Muscle of leg (tissue), 3 donors: ENCODE measurements at regions not wholly inside any gene's neighbourhood (a gene's known extent, or its start where the extent isn't known, plus 50 kb on each side); places are given as distances from the start of the nearest gene placed in this dataset.
"Not testable (repeated sequence)": the region's sequence is repeated elsewhere in the genome, so short reads cannot be mapped to it uniquely, and the experiment has no call there.

Source experiments
- DNase-seq: peaks from one replicate; pipeline ENCODE4 v3.0.0; 2013
- H3K27ac ChIP-seq: one replicate; pipeline ENCODE4 v1.5.1; 2013; ENCODE audit warnings: mild to moderate bottlenecking, low read length, control low read depth
- H3K27me3 ChIP-seq: one replicate; pipeline ENCODE4 v1.6.1; 2013; ENCODE audit warnings: low read length; ENCODE audit not compliant: control insufficient read depth, insufficient read depth
- H3K36me3 ChIP-seq: one replicate; pipeline ENCODE4 v1.6.1; 2013; ENCODE audit warnings: low read length; ENCODE audit not compliant: control insufficient read depth, insufficient read depth
- H3K4me1 ChIP-seq: one replicate; pipeline ENCODE4 v1.6.1; 2013; ENCODE audit warnings: low read length; ENCODE audit not compliant: control insufficient read depth, insufficient read depth
- H3K4me3 ChIP-seq: one replicate; pipeline ENCODE4 v1.5.1; 2013; ENCODE audit warnings: low read length, control low read depth
- H3K9me3 ChIP-seq: replicated peaks from 2 replicates; pipeline ENCODE4 v1.6.1; 2013; ENCODE audit warnings: low read depth, low read length; ENCODE audit not compliant: control insufficient read depth
- WGBS: methylation state at CpG from one replicate; pipeline ENCODE4 v1.1.5; 2013; ENCODE audit warnings: missing lambda C conversion rate; ENCODE audit not compliant: insufficient coverage; 5-methylcytosine and 5-hydroxymethylcytosine counted together

DNA sequence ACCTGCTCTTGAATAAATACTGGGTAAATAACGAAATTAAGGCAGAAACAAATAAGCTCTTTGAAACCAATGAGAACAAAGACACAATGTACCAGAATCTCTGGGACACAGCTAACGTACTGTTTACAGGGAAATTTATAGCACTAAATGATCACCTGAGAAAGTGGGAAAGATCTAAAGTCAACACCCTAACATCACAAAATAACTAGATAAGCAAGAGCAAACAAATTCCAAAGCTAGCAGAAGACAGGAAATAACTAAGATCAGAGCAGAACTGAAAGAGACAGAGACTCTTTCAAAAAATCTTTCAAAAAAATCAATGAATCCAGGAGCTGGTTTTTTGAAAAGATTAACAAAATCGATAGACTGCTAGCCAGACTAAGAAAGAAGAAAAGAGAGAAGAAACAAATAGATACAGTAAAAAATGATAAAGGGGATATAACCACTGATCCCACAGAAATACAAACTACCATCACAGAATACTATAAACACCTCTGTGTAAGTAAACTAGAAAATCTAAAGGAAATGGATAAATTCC, 487.5 kb downstream of the CHSY3 start:
- not testable (repeated sequence) for H3K36me3 ChIP-seq, H3K4me3 ChIP-seq
- no CpG with 5 or more reads among the region's 3 CpGs for WGBS

DNA sequence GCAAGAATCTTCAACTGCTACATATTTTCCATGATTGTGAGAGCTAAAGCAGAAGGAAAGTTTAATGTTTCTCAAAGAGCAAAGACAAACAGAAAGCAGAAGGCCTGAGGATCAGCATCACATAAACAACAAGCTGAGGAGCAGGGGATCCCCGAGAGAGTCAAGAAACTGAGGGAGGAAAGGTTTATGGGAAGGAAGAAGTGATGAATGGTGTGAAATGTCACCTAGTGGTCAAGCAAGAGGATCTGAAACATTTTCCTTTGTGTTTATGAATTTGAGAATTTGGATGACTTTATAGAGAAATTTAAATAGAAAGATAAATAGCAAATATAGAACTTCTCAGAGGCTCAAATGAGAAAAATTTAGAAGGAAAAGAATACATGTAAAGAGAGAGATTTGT, 481.9 kb downstream of the CHSY3 start:
- no peaks in the 10 kb centered on the region for H3K27me3 ChIP-seq
- H3K4me3 ChIP-seq: no peak overlapping the region
- H3K27ac ChIP-seq: no peak overlapping the region
- no peaks in the 10 kb centered on the region for H3K36me3 ChIP-seq
- no peak for DNase-seq
- 10% methylated on average over 1 of the region's 1 CpG for WGBS
- H3K9me3 ChIP-seq: no peaks in the 10 kb centered on the region
- H3K4me1 ChIP-seq: no peaks in the 10 kb centered on the region

More for the DNA sequence above, 487.5 kb downstream of the CHSY3 start:
- DNase-seq, H3K4me1 ChIP-seq, H3K27ac ChIP-seq, H3K9me3 ChIP-seq, H3K27me3 ChIP-seq: not testable (repeated sequence)

DNA sequence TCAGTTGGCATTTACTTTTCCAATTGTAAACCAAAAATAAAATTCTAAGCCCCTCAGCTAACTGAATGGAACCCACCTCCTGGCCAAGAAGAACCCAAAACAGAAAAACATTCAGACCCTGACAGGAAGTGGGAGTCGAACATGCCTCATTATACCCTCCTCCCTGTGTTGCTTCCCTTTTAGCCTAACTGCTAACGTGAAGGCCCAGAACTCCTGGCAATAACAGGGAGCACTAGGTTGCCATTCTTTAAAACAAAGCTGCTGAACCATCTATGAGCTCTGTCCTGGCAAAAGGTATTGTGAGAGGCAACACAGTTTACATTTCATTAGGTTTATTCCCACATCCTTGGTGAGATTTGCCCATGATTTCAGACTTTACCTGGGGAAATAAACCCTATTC, 481.4 kb downstream of the CHSY3 start:
- H3K4me3 ChIP-seq: no peak overlapping the region
- no peak for DNase-seq
- no peaks in the 10 kb centered on the region for H3K4me1 ChIP-seq
- WGBS: 57% methylated on average over 1 of the region's 2 CpGs
- H3K27ac ChIP-seq: no peak overlapping the region
- H3K36me3 ChIP-seq: no peaks in the 10 kb centered on the region
- H3K9me3 ChIP-seq: no peaks in the 10 kb centered on the region
- H3K27me3 ChIP-seq: no peaks in the 10 kb centered on the region

DNA sequence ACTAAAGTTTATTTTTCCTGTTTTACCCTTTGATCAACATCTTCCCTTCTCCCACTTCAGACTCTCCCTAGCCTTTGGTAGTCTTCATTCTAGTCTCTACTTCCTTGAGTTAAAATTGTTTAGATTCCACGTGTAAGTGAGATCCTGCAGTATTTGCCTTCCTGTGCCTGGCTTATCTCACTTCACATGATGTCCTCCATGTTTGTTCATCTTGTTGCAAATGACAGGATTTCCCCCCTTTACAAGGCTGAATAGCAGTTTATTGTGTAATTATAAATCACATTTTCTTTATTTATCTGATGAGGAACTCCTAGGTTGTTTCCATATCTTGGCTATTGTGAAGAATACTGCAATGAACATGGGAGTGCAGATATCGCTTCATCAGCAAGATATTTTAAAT, 461.7 kb downstream of the CHSY3 start:
- Histone ChIP-seq H3K36me3 (no peaks in the 10 kb centered on the region), H3K27ac (no peak overlapping the region), H3K9me3 (no peaks in the 10 kb centered on the region), H3K4me1 (no peaks in the 10 kb centered on the region), H3K4me3 (no peak overlapping the region), H3K27me3 (no peaks in the 10 kb centered on the region)
- DNase-seq: no peak
- no CpG with 5 or more reads among the region's 2 CpGs for WGBS

DNA sequence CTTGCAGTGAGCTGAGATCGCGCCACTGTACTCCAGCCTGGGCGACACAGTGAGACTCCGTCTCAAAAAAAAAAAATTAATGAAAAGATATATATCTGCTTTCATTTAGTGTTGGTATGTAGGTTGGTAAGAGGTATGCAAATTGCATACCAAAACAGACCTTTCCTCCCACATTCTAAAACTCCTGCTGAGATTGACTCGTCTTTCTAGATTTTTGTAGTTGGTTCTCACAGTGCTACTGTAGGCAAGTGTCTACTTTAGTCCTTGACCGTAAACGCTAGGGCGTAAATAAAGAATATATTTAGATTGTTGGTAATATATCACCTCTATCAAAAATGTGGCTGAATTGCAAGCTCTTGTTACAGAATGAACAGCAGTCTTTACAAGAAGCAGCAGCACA, 445.9 kb downstream of the CHSY3 start:
- no peaks in the 10 kb centered on the region for H3K9me3 ChIP-seq
- WGBS: no CpG with 5 or more reads among the region's 8 CpGs
- no peaks in the 10 kb centered on the region for H3K4me1 ChIP-seq
- no peaks in the 10 kb centered on the region for H3K27me3 ChIP-seq
- DNase-seq: no peak
- no peak overlapping the region for H3K4me3 ChIP-seq
- no peak overlapping the region for H3K27ac ChIP-seq
- no peaks in the 10 kb centered on the region for H3K36me3 ChIP-seq

DNA sequence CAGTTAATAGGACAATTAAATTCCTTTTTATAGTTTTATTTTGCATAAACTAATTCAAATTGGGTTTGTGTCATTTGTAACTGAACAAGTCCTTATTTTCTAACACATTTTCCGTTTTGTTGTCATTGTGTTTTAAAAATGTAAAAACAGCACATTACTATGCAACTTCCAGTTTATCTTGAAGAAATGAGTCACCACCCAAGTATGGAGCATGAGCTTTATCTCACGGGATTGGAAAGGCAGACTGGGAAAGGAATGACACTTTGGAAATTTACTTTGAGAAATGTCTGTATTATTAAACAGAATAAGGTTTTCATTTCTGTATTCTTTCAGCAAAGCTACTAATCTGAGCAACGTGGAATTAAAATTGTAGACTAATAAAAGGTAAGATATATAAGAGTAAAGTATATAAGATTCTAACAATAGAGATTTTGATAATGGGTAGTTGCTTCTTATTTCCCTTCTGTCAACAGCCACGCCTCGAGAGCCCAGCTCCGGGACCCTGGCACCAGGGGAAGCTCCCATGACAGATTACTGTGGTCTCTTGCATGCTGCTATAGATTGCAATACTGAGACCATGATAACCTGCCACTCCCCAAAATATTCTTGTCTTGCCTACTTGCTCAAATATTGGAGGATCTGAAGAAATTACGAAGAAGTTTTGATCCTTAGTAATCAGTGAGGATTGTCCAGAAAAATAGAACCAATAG, 433.1 kb downstream of the CHSY3 start:
- no peaks in the 10 kb centered on the region for H3K27me3 ChIP-seq
- H3K9me3 ChIP-seq: no peaks in the 10 kb centered on the region
- 100% methylated on average over 1 of the region's 7 CpGs for WGBS
- no peak overlapping the region for H3K4me3 ChIP-seq
- H3K36me3 ChIP-seq: no peaks in the 10 kb centered on the region
- H3K27ac ChIP-seq: no peak overlapping the region
- H3K4me1 ChIP-seq: no peaks in the 10 kb centered on the region
- peak; percentile 4 for DNase-seq

DNA sequence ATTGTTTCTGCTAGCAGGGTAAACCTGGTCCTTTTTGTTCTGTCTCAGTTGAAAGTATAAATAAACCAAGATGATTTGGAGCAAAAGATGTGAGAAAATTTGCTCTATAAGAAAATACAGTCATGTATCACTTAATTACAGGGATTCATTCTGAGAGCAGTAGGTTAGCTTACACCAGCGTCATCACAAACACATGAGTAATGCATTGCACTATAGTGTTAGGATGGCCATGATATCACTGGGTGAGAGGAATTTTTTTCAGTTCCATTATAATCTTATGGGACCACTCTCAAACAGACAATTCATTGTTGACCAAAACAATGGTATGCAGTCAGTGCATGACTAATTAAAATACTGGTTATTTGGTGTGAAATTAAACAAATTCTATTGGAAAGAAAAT, 430.9 kb downstream of the CHSY3 start:
- no peaks in the 10 kb centered on the region for H3K36me3 ChIP-seq
- H3K27me3 ChIP-seq: no peaks in the 10 kb centered on the region
- no peaks in the 10 kb centered on the region for H3K4me1 ChIP-seq
- no peak overlapping the region for H3K27ac ChIP-seq
- H3K4me3 ChIP-seq: no peak overlapping the region
- peaks cover 3% of the 10 kb centered on the region for H3K9me3 ChIP-seq
- WGBS: no CpG with 5 or more reads among the region's 1 CpG
- no peak for DNase-seq

DNA sequence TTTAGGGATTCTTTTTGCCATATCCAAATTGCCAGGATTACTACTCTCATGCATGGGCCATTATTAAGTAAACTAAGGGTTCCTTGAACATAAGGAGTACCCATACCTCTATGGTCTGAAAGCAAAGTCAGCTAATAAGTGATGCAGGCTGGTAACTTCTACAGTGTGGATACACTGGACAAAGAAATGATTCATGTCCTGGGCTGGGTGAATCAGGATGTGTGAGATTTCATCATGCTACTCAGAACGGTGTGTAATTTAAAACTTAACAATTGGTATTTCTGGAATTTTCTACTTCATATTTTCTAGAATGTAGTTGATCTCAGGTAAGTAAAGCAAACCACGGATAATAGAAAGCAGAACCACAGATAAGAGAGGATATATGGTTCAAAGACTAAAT, 428.8 kb downstream of the CHSY3 start:
- H3K4me1 ChIP-seq: no peaks in the 10 kb centered on the region
- WGBS: no CpG with 5 or more reads among the region's 2 CpGs
- H3K36me3 ChIP-seq: no peaks in the 10 kb centered on the region
- peaks cover 5% of the 10 kb centered on the region for H3K9me3 ChIP-seq
- H3K27ac ChIP-seq: no peak overlapping the region
- H3K27me3 ChIP-seq: no peaks in the 10 kb centered on the region
- DNase-seq: no peak
- H3K4me3 ChIP-seq: no peak overlapping the region

DNA sequence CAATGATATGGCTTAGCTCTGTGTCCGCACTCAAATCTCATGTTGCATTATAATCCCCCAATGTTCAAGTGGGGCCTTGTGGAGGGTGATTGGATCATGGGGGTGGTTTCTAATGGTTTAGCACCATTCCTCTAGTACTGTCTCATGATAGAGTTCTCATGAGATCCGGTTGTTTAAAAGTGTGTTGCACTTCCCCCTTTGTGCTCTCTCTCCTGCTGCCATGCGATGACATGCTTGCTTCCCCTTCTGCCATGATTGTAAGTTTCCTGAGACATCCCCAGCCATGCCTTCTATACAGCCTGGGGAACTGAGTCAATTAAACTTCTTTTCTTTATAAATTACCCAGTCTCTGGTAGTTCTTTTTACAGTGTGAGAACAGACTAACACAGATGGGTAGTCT, 427.1 kb downstream of the CHSY3 start:
- Histone ChIP-seq H3K27ac (no peak overlapping the region), H3K4me3 (no peak overlapping the region), H3K9me3 (peaks cover 5% of the 10 kb centered on the region), H3K4me1 (no peaks in the 10 kb centered on the region), H3K36me3 (no peaks in the 10 kb centered on the region), H3K27me3 (no peaks in the 10 kb centered on the region)
- WGBS: no CpG with 5 or more reads among the region's 3 CpGs
- no peak for DNase-seq

DNA sequence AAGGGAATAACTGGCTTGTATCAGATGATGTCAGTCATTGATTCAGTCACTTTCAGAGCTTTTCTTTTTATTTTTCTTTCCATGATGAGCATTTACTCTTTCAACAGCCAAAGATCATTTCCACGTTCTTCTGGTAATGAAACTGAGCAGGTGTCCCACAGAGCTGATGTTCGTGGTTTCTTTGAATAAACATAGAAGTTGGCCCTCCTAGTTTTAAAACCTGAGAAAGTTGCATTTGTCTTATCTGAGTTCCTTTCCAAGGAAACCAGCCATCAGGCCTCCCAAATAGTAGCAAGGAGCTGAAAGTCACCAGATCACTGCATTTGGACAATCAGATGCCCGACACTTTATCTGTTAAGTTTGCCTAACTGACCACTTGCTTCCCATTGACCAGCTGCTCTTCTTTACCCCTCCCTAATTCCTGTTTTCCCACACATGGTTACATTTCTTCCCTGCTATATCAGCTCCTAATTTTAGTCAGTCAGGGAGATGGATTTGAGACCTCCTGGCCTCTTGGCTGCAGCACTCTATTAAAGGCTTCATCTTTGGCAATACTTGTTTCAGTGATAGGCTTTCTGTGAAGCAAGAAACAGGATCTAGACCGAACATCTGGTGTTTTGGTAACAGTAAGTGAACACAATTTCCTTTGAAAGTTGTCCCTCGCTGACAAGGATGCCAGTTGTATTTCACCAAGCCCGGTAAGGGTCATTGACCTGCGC, 420.8 kb downstream of the CHSY3 start:
- Histone ChIP-seq H3K4me3 (no peak overlapping the region), H3K27ac (no peak overlapping the region), H3K9me3 (peaks cover 6% of the 10 kb centered on the region), H3K36me3 (no peaks in the 10 kb centered on the region), H3K4me1 (no peaks in the 10 kb centered on the region), H3K27me3 (no peaks in the 10 kb centered on the region)
- DNase-seq: no peak
- 94% methylated on average over 7 of the region's 7 CpGs for WGBS
